GM12878 (cell line): ENCODE measurements at regions not wholly inside any gene's neighbourhood (a gene's known extent, or its start where the extent isn't known, plus 50 kb on each side); places are given as distances from the start of the nearest gene placed in this dataset.

Experiments
- CEBPB ChIP-seq, 2 experiments: fragments of 150-350 bp in 1 of 2; IDR thresholded peaks; 2 replicates each; pipeline ENCODE4 v1.6.1; 2012 to 2014; ENCODE audit warnings: low read depth in 2 of 2, low read length in 2 of 2, borderline replicate concordance in 1 of 2, inconsistent platforms in 1 of 2
- CHD1 ChIP-seq: IDR thresholded peaks from 2 replicates; pipeline ENCODE4 v1.6.1; 2012; ENCODE audit warnings: low read depth, low read length, improper control_type of control experiment
- NFIC ChIP-seq: IDR thresholded peaks from 2 replicates; pipeline ENCODE4 v1.6.1; 2012; ENCODE audit warnings: low read depth, mild to moderate bottlenecking, inconsistent platforms, low read length, moderate library complexity
- POLR2AphosphoS5 ChIP-seq: IDR thresholded peaks from 2 replicates; pipeline ENCODE4 v1.6.1; 2011; ENCODE audit warnings: mild to moderate bottlenecking, low read length, inconsistent platforms
- SP1 ChIP-seq: IDR thresholded peaks from one replicate; pipeline ENCODE4 v1.6.1; 2011; ENCODE audit warnings: low read depth, low read length
- SRF ChIP-seq, 2 experiments: IDR thresholded peaks; 2 replicates each; pipeline ENCODE4 v1.6.1; 2011; ENCODE audit warnings: low read depth in 2 of 2, low read length in 2 of 2, mild to moderate bottlenecking in 1 of 2, moderate library complexity in 1 of 2
- TF ChIP-seq, protein P1 (sequence below), 3 experiments: IDR thresholded peaks in 2 of 3; conservative IDR thresholded peaks in 1 of 3; 2 replicates each; pipeline ENCODE4 v1.5.1; 2011; ENCODE audit warnings: low read depth in 3 of 3, low read length in 3 of 3, mild to moderate bottlenecking in 3 of 3, control low read depth in 2 of 3, moderate library complexity in 2 of 3, inconsistent platforms in 1 of 3, mixed read lengths in 1 of 3; ENCODE audit not compliant: control insufficient read depth in 2 of 3, insufficient read depth in 1 of 3; ENCODE audit errors: extremely low read depth in 1 of 3
- TF ChIP-seq, protein P2 (sequence below): IDR thresholded peaks from 2 replicates; pipeline ENCODE4 v1.6.1; 2011; ENCODE audit warnings: low read depth, mild to moderate bottlenecking, low read length, moderate library complexity, borderline replicate concordance; ENCODE audit errors: extremely low read depth

DNA sequence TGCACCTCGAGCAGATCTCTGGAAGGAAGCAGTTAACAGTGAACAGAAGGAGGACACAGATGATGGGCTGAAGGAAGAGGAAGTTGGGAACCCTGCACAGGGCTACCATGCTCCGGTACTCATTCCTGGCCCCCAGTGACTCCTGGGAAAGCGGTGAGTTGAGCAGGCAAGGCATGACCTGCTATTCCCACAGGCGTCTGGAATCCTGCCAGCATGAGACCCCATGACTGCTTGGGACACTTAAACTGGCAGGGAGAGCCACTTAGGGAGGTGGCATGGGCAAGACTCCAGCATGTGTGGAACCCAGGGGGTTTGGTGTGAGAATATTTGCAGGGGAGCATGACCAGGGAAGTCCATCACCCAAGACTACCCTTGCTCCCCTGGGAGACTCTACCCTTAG lies 1056.4 kb upstream of the POU3F4 start:
- TF ChIP-seq SRF (IDR thresholded peaks at IDR 0.05; ENCODE audit: low read depth in 2 of 2, low read length in 2 of 2) (no peak), POLR2AphosphoS5 (no peak), CEBPB (IDR thresholded peaks at IDR 0.05; ENCODE audit: borderline replicate concordance in 1 of 2, low read depth in 2 of 2, low read length in 2 of 2) (no peak), SP1 (no peak), NFIC (no peak), CHD1 (no peak)
- TF ChIP-seq, protein P1, sequence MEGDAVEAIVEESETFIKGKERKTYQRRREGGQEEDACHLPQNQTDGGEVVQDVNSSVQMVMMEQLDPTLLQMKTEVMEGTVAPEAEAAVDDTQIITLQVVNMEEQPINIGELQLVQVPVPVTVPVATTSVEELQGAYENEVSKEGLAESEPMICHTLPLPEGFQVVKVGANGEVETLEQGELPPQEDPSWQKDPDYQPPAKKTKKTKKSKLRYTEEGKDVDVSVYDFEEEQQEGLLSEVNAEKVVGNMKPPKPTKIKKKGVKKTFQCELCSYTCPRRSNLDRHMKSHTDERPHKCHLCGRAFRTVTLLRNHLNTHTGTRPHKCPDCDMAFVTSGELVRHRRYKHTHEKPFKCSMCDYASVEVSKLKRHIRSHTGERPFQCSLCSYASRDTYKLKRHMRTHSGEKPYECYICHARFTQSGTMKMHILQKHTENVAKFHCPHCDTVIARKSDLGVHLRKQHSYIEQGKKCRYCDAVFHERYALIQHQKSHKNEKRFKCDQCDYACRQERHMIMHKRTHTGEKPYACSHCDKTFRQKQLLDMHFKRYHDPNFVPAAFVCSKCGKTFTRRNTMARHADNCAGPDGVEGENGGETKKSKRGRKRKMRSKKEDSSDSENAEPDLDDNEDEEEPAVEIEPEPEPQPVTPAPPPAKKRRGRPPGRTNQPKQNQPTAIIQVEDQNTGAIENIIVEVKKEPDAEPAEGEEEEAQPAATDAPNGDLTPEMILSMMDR (IDR thresholded peaks at IDR 0.05 in 2 of 3, conservative IDR thresholded peaks at IDR 0.05 in 1 of 3; ENCODE audit: control insufficient read depth in 2 of 3, extremely low read depth in 1 of 3, insufficient read depth in 1 of 3, low read depth in 3 of 3, low read length in 3 of 3), result no peak
- TF ChIP-seq, protein P2, sequence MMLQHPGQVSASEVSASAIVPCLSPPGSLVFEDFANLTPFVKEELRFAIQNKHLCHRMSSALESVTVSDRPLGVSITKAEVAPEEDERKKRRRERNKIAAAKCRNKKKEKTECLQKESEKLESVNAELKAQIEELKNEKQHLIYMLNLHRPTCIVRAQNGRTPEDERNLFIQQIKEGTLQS, result no peak
